KMS-11 (cell line): ENCODE measurements at regions not wholly inside any gene's neighbourhood (a gene's known extent, or its start where the extent isn't known, plus 50 kb on each side); places are given as distances from the start of the nearest gene placed in this dataset.

ENCODE experiments used
- H2AFZ ChIP-seq: fragments of 200-600 bp; sonication (generic); 2 replicates; pipeline ENCODE4 v1.6.1; 2016; ENCODE audit warnings: antibody characterized with exemption, mixed run types, low read depth
- H3K27ac ChIP-seq: fragments of 200-600 bp; sonication (generic); 2 replicates; pipeline ENCODE4 v1.6.1; 2016; ENCODE audit warnings: mild to moderate bottlenecking, mixed run types
- H3K27me3 ChIP-seq: fragments of 200-600 bp; sonication (generic); 2 replicates; pipeline ENCODE4 v1.6.1; 2017; ENCODE audit warnings: mild to moderate bottlenecking, low read depth, mixed run types, moderate library complexity; ENCODE audit not compliant: insufficient read depth
- H3K36me3 ChIP-seq: fragments of 200-600 bp; sonication (generic); 2 replicates; pipeline ENCODE4 v1.6.1; 2017; ENCODE audit warnings: mild to moderate bottlenecking, mixed run types; ENCODE audit not compliant: insufficient read depth
- H3K4me1 ChIP-seq: fragments of 200-600 bp; sonication (generic); 2 replicates; pipeline ENCODE4 v1.6.1; 2016; ENCODE audit warnings: mild to moderate bottlenecking, low read depth, mixed run types; ENCODE audit not compliant: poor library complexity, severe bottlenecking
- H3K4me2 ChIP-seq: fragments of 200-600 bp; sonication (generic); 2 replicates; pipeline ENCODE4 v1.7.0; 2016; ENCODE audit warnings: mild to moderate bottlenecking, mixed run types
- H3K4me3 ChIP-seq: fragments of 200-600 bp; sonication (generic); IDR thresholded peaks from 2 replicates; pipeline ENCODE4 v1.6.1; 2017; ENCODE audit warnings: low read depth, low read length, mixed read lengths; ENCODE audit not compliant: insufficient read depth
- H3K79me2 ChIP-seq: fragments of 200-600 bp; sonication (generic); 2 replicates; pipeline ENCODE4 v1.6.1; 2016; ENCODE audit warnings: low read depth, mixed run types; ENCODE audit not compliant: insufficient read depth
- H3K9ac ChIP-seq: fragments of 200-600 bp; sonication (generic); 2 replicates; pipeline ENCODE4 v1.6.1; 2016; ENCODE audit warnings: mild to moderate bottlenecking, mixed run types
- H4K20me1 ChIP-seq: fragments of 200-600 bp; sonication (generic); 2 replicates; pipeline ENCODE4 v1.6.1; 2016; ENCODE audit warnings: mild to moderate bottlenecking, mixed run types; ENCODE audit not compliant: insufficient read depth
- CTCF ChIP-seq: fragments of 200-600 bp; sonication (generic); conservative IDR thresholded peaks from 2 replicates; pipeline ENCODE4 v1.6.1; 2017; ENCODE audit warnings: low read depth, mild to moderate bottlenecking, antibody characterized with exemption, low read length, moderate library complexity, mixed read lengths

GRCh38 chr20:24118034-24118433 is 129.5 kb upstream of the GGTLC1 start:
- Histone ChIP-seq H2AFZ (no peak overlapping the region), H3K27ac (no peak overlapping the region), H3K9ac (no peak overlapping the region), H3K27me3 (no peaks in the 10 kb centered on the region), H3K79me2 (no peaks in the 10 kb centered on the region), H4K20me1 (no peaks in the 10 kb centered on the region), H3K4me2 (no peak overlapping the region), H3K4me3 (no peak overlapping the region), H3K4me1 (no peaks in the 10 kb centered on the region), H3K36me3 (no peaks in the 10 kb centered on the region)
- TF ChIP-seq CTCF = no peak

GRCh38 chr20:24117383-24117782 is 128.8 kb upstream of the GGTLC1 start:
- H3K36me3 ChIP-seq = no peaks in the 10 kb centered on the region
- H3K27me3 ChIP-seq = no peaks in the 10 kb centered on the region
- H3K4me1 ChIP-seq = no peaks in the 10 kb centered on the region
- H2AFZ ChIP-seq = no peak overlapping the region
- H3K4me2 ChIP-seq = no peak overlapping the region
- no peaks in the 10 kb centered on the region for H4K20me1 ChIP-seq
- no peak for TF ChIP-seq CTCF
- H3K79me2 ChIP-seq = no peaks in the 10 kb centered on the region
- no peak overlapping the region for H3K9ac ChIP-seq
- no peak overlapping the region for H3K4me3 ChIP-seq
- H3K27ac ChIP-seq = no peak overlapping the region

- no peak overlapping the region for H3K4me2 ChIP-seq
- H2AFZ ChIP-seq = no peak overlapping the region
- no peaks in the 10 kb centered on the region for H3K79me2 ChIP-seq
- H3K4me3 ChIP-seq = no peak overlapping the region
- H4K20me1 ChIP-seq = no peaks in the 10 kb centered on the region
- no peak overlapping the region for H3K27ac ChIP-seq
- no peak overlapping the region for H3K9ac ChIP-seq
- no peak for TF ChIP-seq CTCF
- H3K36me3 ChIP-seq = no peaks in the 10 kb centered on the region
- H3K4me1 ChIP-seq = no peaks in the 10 kb centered on the region
- H3K27me3 ChIP-seq = no peaks in the 10 kb centered on the region
Observed at GRCh38 chr20:24116611-24117010, 128.0 kb upstream of the GGTLC1 start.

- Histone ChIP-seq H3K79me2 (no peaks in the 10 kb centered on the region), H3K4me3 (no peak overlapping the region), H3K36me3 (no peaks in the 10 kb centered on the region), H3K9ac (no peak overlapping the region), H4K20me1 (no peaks in the 10 kb centered on the region), H3K27ac (no peak overlapping the region), H2AFZ (no peak overlapping the region), H3K4me1 (no peaks in the 10 kb centered on the region), H3K27me3 (no peaks in the 10 kb centered on the region), H3K4me2 (no peak overlapping the region)
- no peak for TF ChIP-seq CTCF
Observed at GRCh38 chr20:24112360-24112759, 123.8 kb upstream of the GGTLC1 start.

GRCh38 chr20:24111858-24112257 is 123.3 kb upstream of the GGTLC1 start:
- Histone ChIP-seq H3K9ac (no peak overlapping the region), H3K4me3 (no peak overlapping the region), H3K4me2 (no peak overlapping the region), H3K4me1 (no peaks in the 10 kb centered on the region), H3K36me3 (no peaks in the 10 kb centered on the region), H3K27ac (no peak overlapping the region), H2AFZ (no peak overlapping the region), H4K20me1 (no peaks in the 10 kb centered on the region), H3K27me3 (no peaks in the 10 kb centered on the region), H3K79me2 (no peaks in the 10 kb centered on the region)
- TF ChIP-seq CTCF = no peak
